Muscle of leg (tissue), 3 donors: ENCODE measurements at regions not wholly inside any gene's neighbourhood (a gene's known extent, or its start where the extent isn't known, plus 50 kb on each side); places are given as distances from the start of the nearest gene placed in this dataset.

ENCODE experiments used
- DNase-seq: peaks from one replicate; pipeline ENCODE4 v3.0.0; 2013
- H3K27ac ChIP-seq: one replicate; pipeline ENCODE4 v1.5.1; 2013; ENCODE audit warnings: mild to moderate bottlenecking, low read length, control low read depth
- H3K27me3 ChIP-seq: one replicate; pipeline ENCODE4 v1.6.1; 2013; ENCODE audit warnings: low read length; ENCODE audit not compliant: control insufficient read depth, insufficient read depth
- H3K36me3 ChIP-seq: one replicate; pipeline ENCODE4 v1.6.1; 2013; ENCODE audit warnings: low read length; ENCODE audit not compliant: control insufficient read depth, insufficient read depth
- H3K4me1 ChIP-seq: one replicate; pipeline ENCODE4 v1.6.1; 2013; ENCODE audit warnings: low read length; ENCODE audit not compliant: control insufficient read depth, insufficient read depth
- H3K4me3 ChIP-seq: one replicate; pipeline ENCODE4 v1.5.1; 2013; ENCODE audit warnings: low read length, control low read depth
- H3K9me3 ChIP-seq: replicated peaks from 2 replicates; pipeline ENCODE4 v1.6.1; 2013; ENCODE audit warnings: low read depth, low read length; ENCODE audit not compliant: control insufficient read depth
- WGBS: methylation state at CpG from one replicate; pipeline ENCODE4 v1.1.5; 2013; ENCODE audit warnings: missing lambda C conversion rate; ENCODE audit not compliant: insufficient coverage; 5-methylcytosine and 5-hydroxymethylcytosine counted together

DNA sequence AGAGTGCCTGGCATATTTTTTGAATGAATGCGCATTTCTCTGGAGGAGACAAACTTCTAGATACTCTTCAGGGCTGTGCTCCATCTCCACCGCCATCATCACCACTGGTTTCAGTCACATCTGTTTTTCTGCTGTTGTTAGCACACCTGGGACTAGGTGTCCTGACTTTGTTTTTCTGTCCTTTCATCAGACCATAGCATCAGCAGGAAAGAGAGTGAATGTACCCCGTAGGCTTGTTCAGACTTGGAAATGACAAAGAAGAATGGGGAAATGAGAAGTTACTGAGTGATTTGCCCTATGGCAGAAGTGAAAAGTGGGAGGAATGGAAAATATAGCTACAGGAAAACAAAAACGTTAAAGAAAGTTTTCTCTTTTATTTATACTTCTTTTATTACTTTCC is 965.2 kb upstream of the FANCL start:
- Histone ChIP-seq H3K4me3 (no peak overlapping the region), H3K9me3 (no peaks in the 10 kb centered on the region), H3K4me1 (no peaks in the 10 kb centered on the region), H3K27me3 (no peaks in the 10 kb centered on the region), H3K36me3 (no peaks in the 10 kb centered on the region), H3K27ac (no peak overlapping the region)
- DNase-seq, result no peak
- WGBS, result 94% methylated on average over 2 of the region's 4 CpGs

- Histone ChIP-seq H3K4me3 (no peak overlapping the region), H3K27me3 (no peaks in the 10 kb centered on the region), H3K4me1 (no peaks in the 10 kb centered on the region), H3K36me3 (no peaks in the 10 kb centered on the region), H3K9me3 (peaks cover 4% of the 10 kb centered on the region), H3K27ac (no peak overlapping the region)
- no CpG with 5 or more reads among the region's 1 CpG for whole genome bisulfite sequencing
- no peak for DNase-seq
Measured at GRCh38 chr2:59204040-59204439, 962.9 kb upstream of the FANCL start.

DNA sequence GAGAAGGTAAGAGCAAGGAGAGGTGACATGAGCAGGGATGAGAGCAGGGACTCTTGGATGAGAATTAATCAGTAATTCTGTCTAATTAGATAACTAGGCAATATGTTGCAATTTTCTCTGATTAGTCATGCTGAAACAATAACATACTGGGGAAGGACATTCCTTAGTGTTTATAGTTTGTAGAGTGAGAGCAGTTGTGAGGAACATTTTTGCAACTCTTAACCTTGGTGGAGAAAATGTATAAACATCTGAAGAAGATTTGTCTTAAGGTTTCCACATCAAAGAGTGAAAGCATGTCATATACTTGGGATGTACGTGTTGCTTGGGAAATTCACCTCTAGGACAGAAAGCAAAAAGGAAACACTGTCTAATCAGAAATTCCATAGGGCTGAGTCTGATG is 955.4 kb upstream of the FANCL start:
- no peaks in the 10 kb centered on the region for H3K4me1 ChIP-seq
- peaks cover 4% of the 10 kb centered on the region for H3K9me3 ChIP-seq
- no CpG with 5 or more reads among the region's 1 CpG for WGBS
- DNase-seq, result no peak
- no peak overlapping the region for H3K27ac ChIP-seq
- no peak overlapping the region for H3K4me3 ChIP-seq
- no peaks in the 10 kb centered on the region for H3K27me3 ChIP-seq
- H3K36me3 ChIP-seq, result no peaks in the 10 kb centered on the region

DNA sequence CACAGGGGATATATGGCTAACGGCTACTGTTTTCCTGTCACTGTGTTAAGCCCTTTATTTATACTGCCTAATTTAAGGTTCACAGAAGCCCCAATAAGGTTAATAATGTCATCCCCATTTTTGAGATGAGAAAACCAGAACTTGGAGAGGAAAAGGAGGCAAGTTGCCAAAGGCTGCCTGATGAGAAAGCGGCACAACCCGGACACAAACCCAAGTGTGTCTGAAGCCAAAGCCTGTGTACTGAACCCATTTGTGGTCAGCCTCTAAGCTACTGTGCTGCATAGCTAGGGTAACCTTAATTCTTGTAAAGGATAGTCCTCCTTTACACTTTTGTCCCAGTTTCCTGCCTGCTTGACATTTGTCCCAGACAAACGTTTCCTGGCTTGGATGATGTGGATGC is 954.7 kb upstream of the FANCL start:
- DNase-seq, result no peak
- no peaks in the 10 kb centered on the region for H3K36me3 ChIP-seq
- H3K27ac ChIP-seq, result no peak overlapping the region
- no CpG with 5 or more reads among the region's 4 CpGs for WGBS
- peaks cover 4% of the 10 kb centered on the region for H3K9me3 ChIP-seq
- no peak overlapping the region for H3K4me3 ChIP-seq
- no peaks in the 10 kb centered on the region for H3K27me3 ChIP-seq
- no peaks in the 10 kb centered on the region for H3K4me1 ChIP-seq

- H3K9me3 ChIP-seq, result no peaks in the 10 kb centered on the region
- H3K27me3 ChIP-seq, result no peaks in the 10 kb centered on the region
- no peak overlapping the region for H3K4me3 ChIP-seq
- peak; percentile 87 for DNase-seq
- peak overlapping the region; percentile 42 for H3K27ac ChIP-seq
- WGBS, result no CpG with 5 or more reads among the region's 4 CpGs
- no peaks in the 10 kb centered on the region for H3K4me1 ChIP-seq
- H3K36me3 ChIP-seq, result no peaks in the 10 kb centered on the region
Measured at GRCh38 chr2:59191781-59192180, 950.7 kb upstream of the FANCL start.

GRCh38 chr2:59190518-59190917 is 949.4 kb upstream of the FANCL start:
- Histone ChIP-seq H3K4me1 (no peaks in the 10 kb centered on the region), H3K27ac (no peak overlapping the region), H3K4me3 (no peak overlapping the region), H3K27me3 (no peaks in the 10 kb centered on the region), H3K9me3 (no peaks in the 10 kb centered on the region), H3K36me3 (no peaks in the 10 kb centered on the region)
- peak; percentile 17 for DNase-seq
- no CpG with 5 or more reads among the region's 1 CpG for WGBS

- peak; percentile 82 for DNase-seq
- H3K27ac ChIP-seq, result no peak overlapping the region
- H3K4me3 ChIP-seq, result no peak overlapping the region
- WGBS, result 0% methylated on average over 2 of the region's 6 CpGs
- H3K27me3 ChIP-seq, result no peaks in the 10 kb centered on the region
- no peaks in the 10 kb centered on the region for H3K9me3 ChIP-seq
- no peaks in the 10 kb centered on the region for H3K4me1 ChIP-seq
- no peaks in the 10 kb centered on the region for H3K36me3 ChIP-seq
Measured at GRCh38 chr2:59184276-59185020, 943.3 kb upstream of the FANCL start.

DNA sequence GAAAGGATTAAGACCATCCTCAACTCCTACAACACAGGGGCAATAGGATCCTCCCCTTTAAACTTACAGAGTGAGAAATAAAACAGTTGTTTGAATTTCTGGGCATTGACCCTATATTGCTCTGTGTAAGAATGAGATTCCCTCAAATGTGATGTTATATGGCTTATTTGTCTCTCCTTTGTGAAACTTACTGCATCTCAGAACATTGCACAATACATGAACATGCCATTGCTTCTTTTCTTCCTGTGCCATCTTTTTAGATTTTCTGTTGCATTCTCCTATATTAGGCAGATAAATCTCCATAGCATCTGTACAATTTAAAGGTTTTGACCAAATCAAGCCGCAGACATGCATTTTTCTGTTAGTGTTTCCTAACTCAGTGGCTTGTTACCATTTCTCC is 941.9 kb upstream of the FANCL start:
- Histone ChIP-seq H3K27me3 (no peaks in the 10 kb centered on the region), H3K4me3 (no peak overlapping the region), H3K27ac (no peak overlapping the region), H3K4me1 (no peaks in the 10 kb centered on the region), H3K36me3 (no peaks in the 10 kb centered on the region), H3K9me3 (no peaks in the 10 kb centered on the region)
- WGBS, result no CpG with 5 or more reads among the region's 1 CpG
- no peak for DNase-seq

DNA sequence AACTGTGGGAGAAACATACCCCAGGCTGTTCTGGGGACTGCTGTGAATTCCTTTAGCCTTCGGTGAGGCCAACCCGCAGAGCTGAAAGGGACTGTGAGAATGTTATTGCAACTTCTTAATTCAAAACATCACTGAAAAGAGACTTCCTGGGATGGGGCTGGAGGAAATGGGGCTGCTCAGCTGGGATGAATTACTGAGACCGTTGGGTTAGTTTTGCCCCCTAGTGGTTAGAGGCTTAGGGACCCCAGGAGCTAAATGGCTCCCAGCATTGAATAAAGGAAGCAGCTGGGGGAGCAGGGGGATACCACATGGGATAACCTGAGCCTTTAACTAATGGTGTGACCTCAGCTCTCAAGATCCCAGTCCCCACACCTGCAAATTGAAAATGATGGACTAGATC is 941.1 kb upstream of the FANCL start:
- DNase-seq, result peak; percentile 20
- Histone ChIP-seq H3K4me1 (no peaks in the 10 kb centered on the region), H3K4me3 (no peak overlapping the region), H3K36me3 (no peaks in the 10 kb centered on the region), H3K27ac (no peak overlapping the region), H3K9me3 (no peaks in the 10 kb centered on the region), H3K27me3 (no peaks in the 10 kb centered on the region)
- 0% methylated on average over 1 of the region's 3 CpGs for WGBS

- no peaks in the 10 kb centered on the region for H3K36me3 ChIP-seq
- no peaks in the 10 kb centered on the region for H3K27me3 ChIP-seq
- H3K4me1 ChIP-seq, result no peaks in the 10 kb centered on the region
- no peak overlapping the region for H3K27ac ChIP-seq
- H3K4me3 ChIP-seq, result no peak overlapping the region
- no peaks in the 10 kb centered on the region for H3K9me3 ChIP-seq
- DNase-seq, result no peak
- WGBS, result no CpG with 5 or more reads among the region's 2 CpGs
Measured at GRCh38 chr2:59181347-59181746, 940.2 kb upstream of the FANCL start.

- Histone ChIP-seq H3K36me3 (no peaks in the 10 kb centered on the region), H3K4me3 (no peak overlapping the region), H3K27ac (no peak overlapping the region), H3K27me3 (no peaks in the 10 kb centered on the region), H3K9me3 (no peaks in the 10 kb centered on the region), H3K4me1 (no peaks in the 10 kb centered on the region)
- peak; percentile 55 for DNase-seq
- WGBS, result no CpG with 5 or more reads among the region's 2 CpGs
Measured at GRCh38 chr2:59180621-59181020, 939.5 kb upstream of the FANCL start.
